ENCODE measurements at regions not wholly inside any gene's neighbourhood (a gene's known extent, or its start where the extent isn't known, plus 50 kb on each side); places are given as distances from the start of the nearest gene placed in this dataset.

DNA sequence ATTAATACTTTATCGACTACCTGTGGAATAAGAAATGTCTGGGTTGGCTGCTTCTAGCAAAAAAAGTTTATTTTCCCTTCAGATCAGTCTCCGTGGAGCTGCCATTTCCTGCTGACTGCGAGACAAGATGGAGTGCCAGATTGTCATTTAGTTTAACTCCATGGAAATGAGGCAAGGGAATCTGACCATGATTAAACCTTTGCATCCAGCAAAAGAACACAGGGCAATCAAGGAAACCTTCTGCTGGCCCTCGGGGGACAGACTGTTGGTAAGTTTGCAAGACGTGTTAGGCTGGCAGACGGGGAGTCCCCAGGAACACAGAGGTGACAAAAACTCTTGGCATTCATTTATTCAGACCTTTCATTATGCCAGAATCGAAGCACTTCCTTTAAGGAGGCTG is 52.2 kb upstream of the SPACA1 start:
- DNase-seq (ENCODE audit: low spot score) = no peak

DNA sequence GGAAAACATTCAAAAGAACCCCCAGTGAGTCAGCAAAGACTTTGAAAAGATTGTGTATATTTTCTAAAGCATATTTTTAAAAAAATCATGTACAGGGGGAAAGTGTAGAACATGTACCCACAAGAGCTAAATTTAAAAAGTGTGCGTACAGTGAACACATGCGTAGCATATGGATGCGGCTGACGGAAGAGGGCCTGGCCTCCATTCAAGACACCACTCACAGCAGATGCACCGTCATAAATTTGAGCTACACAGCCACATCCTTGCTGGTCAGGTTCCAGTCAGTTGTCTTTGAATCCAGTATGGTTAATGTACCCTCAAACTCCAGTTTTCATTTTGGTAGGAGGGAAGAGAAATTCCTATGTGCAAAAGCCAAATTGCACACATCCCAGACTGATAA is 54.3 kb upstream of the SPACA1 start:
- no peak for DNase-seq (ENCODE audit: low spot score)

DNA sequence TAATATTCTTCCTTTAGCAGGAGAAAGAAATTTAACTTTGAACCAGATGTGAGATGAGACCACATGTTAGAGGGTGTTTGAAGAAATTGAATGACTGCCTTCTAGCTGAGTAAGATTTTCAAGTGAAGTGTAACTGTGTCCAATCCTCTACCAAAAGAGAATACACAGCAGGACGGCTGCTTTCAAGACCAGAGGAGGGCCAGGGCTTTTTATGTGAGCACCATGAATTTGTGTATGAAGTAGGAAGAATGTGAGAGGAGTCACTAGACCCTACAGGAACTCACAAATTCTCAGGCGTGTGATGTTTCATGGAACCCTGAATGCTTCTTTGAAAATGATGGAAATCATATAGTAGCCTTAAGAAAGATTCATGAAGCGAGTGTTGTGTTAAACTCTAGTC is 56.8 kb upstream of the SPACA1 start:
- DNase-seq (ENCODE audit: low spot score) = no peak

DNA sequence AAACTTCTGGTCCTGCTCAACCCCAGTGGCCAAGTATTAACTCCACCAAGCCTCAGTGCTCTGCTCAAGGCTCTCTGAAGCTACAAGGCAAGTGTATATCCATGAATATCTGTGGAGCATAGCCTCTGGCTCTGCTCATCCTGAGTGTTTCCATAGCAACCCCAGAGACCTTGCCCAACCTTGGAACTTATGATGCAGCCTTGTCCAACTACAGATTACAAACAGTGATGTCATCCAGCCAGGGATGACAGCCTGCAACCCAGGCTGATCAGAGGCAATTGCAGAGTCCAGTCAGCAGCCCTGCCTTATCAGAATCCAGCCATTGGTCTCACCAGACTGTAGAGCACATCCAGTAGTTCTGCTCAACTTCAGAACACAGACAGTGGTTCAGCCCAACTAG is 65.5 kb upstream of the SPACA1 start:
- peak; percentile 19 for DNase-seq (ENCODE audit: low spot score)

DNA sequence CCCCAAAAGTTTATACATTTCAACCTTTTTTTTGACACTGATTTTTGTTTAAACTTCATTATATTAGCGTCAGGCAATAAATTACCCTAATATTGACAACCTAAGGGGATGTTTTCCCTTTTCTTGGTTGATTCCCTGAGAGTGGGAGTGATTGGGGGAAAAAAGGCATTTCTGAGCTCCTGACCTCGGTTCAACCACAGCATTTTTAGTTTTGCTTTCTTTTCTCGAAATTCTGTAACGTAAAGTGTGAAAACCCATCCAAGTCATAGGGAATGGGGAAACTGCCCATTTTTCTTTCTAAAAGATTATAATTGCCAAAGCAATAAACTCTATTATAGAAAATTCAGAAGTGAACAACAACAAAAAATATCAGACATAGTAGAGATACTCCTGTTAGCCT is 67.9 kb upstream of the SPACA1 start:
- DNase-seq (ENCODE audit: low spot score) = no peak

DNA sequence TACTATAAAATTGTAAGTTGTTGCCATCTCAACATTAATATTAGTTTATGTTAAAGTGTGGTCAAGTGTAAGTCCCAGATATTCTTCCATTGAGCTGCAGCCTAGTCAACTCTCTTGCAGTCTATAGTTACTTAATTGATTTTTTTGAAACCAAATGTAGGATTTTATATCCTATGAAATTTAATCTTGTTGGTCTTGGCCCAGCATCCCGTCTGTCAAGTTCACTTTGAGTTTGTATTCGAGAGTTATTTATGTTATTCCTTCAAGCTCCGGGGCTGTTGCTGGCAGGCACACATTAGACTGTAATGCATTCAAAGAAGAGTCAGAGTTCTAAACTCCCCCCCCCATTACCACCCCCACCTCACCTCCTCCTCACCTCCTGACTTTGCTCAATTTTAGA is 71.0 kb upstream of the SPACA1 start:
- DNase-seq (ENCODE audit: low spot score) = no peak

DNA sequence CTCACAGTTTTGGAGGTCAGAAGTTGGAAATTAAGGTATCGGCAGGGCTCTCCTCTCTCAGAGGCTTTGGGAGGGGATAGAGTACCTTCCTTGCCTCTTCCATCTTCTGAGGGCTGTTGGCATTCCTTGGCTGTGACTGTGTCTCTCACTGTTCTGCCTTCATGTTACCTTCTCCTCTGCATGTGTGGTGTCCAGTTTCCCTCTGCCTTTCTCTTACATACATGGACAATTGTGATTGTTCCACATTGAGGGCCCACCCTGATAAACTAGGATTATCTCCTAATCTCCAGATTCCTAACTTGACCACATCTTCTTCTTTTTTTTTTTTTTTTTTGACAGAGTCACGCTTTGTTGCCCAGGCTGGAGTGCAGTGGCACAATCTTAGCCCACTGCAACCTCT is 72.1 kb upstream of the SPACA1 start:
- DNase-seq (ENCODE audit: low spot score) = no peak

DNA sequence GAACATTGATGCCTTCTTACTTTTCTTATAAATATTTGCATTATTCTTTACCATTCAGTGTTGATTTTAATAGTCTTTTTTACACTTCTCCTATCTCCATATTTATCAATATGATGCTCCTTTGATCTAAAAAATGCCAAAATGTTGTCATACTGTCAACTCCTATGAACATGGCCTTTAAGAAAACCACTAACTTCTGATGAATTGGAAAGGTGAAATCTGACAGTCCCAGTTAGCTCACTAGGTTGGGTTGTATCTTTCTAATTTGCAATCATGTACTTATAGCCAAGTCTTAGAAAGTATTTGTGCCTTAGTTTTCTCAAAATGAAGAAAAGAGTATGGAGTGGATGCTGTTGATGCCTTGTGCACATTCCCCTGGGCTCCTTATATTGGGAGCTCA is 75.4 kb upstream of the SPACA1 start:
- DNase-seq (ENCODE audit: low spot score) = no peak

DNA sequence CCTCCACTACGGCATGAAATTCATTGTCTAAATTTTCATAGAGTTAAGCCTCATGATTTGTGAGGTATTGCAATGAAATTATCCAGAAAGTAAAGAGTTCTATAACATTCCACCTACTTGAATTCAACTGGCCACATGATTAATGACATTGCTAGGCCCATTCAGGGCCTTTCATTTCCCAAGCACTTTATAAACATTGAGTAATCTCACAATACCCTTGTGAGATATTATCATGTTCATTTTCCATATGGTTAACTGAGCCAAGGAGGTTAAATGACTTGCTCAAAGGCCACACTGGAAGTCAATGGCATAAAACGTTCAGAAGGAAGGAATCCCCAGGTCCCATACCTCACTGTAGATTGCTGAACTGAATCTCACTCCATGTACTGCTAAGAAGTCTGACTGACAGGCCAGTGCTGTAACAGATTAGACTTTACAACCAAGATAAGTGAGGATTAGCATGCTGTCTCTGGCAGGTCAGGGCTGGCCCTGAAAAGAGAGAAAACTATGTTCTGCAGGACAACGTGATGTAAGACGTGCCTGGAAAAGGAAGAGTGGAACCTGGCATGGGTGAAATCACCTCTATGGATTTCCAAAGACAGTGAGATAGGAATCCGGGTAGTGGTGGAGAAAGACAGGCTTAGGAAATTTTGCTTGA is 75.9 kb upstream of the SPACA1 start:
- no peak for DNase-seq (ENCODE audit: low spot score)

DNA sequence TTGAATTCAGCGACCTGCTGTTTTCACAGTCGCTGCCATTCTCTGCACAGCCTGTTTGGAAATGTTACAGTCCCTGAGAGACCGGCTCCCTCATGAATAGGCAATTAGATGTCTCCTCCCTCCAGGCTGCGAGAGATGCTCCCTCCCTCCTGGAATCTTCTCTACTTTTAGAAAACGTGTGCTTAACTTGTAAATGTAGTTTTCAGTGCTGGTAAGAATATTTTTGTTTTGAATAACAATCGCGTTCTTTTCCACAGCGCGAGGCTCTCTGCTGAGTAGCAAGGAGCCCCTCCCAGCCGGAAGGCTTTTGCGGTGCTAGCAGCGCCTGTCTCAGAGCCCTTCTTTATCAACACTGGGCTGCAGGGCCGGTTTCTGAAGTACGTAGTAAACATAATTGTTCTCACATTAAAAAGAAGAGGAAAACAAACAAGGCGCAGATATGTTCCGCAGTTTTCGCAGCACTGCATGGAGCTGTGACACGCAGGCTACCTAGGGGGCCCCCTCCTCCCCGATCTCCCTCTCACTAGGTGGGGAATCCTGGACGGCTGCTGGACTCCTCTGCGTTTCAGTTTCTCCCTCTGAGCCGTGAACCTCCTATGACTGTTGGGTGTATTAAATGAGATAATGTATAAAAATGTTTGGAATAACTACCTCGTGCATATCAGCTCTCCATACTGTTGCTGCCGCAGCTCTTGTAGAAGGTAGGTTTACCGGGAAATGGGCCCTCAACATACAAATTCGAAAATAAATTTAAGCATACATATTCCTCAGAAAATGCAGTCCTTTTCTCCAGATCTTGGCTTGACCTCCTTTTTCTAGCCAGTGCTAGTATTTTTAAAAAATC is 79.0 kb upstream of the SPACA1 start:
- DNase-seq (ENCODE audit: low spot score) = no peak

DNA sequence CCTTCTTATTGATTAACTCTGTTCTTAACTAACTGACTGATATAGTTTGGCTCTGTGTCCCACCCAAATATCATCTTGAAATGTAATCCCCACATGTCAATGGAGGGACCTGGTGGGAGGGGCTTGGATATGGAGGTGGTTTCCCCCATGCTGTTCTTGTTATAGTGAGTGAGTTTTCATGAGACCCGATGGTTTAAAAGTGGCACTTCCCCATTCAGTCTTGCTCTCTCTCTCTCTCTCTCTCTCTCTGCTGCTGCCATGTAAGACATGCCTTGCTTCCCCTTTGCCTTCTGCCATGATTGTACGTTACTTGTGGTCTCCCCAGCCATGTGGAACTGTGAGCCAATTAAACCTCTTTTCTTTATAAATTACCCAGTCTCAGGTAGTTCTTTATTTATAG is 81.8 kb upstream of the SPACA1 start:
- no peak for DNase-seq (ENCODE audit: low spot score)

DNA sequence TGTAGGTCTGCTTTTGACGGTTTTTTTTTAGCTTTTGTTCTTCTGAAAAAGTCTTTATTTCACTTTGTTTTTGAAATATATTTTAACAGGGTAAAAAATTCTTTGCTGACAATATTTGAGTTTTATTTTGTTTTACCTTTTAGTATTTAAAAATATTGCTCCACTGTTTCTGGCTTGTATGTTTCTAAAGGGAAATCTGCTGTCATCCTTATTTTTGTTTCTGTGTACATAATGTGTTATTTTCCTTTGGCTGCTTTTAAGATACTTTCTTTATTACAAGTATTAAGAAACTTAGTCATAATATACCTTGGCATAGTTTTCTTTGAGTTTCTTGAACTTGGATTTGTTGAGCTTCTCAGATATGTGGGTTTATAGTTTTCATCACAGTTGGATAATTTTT is 88.6 kb upstream of the SPACA1 start:
- DNase-seq (ENCODE audit: low spot score) = no peak

DNA sequence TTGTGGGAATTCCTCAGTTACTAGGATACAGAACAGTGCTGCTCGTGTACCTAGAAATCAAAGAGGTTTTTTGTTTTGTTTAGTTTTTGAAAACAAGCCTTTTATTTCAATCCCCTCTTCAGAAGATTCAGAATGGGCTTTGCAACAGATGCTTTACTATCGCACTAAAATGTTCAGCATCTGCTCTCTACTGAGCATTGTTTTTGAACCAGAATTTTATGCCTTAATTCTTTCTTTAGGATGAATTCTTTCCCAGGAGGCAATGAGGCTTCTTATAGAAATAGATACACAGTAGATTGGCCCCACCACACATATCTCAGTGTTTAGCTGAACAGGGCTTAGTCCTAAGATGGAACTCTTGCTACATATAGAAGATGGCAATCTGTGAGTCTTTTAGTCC is 95.9 kb upstream of the SPACA1 start:
- DNase-seq (ENCODE audit: low spot score) = no peak

DNA sequence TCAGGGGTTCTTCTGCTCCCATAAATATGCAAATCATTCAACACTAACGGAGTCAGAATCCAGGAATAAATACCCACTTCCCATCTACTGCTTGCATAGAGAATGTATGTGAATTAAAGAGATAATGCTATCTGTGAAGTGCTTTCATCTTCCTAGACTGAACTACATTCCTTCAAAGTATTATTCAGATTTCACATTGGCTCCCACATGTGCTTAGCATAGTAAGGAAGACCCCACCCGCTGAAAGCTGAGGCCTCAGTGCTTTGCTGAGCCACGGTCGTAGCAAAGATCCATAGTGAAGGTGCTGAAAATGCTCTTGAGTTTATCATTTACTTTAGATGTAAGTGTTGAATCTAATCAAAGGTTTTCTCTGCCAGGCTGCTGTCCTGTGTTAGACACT is 97.0 kb upstream of the SPACA1 start:
- DNase-seq (ENCODE audit: low spot score) = no peak

DNA sequence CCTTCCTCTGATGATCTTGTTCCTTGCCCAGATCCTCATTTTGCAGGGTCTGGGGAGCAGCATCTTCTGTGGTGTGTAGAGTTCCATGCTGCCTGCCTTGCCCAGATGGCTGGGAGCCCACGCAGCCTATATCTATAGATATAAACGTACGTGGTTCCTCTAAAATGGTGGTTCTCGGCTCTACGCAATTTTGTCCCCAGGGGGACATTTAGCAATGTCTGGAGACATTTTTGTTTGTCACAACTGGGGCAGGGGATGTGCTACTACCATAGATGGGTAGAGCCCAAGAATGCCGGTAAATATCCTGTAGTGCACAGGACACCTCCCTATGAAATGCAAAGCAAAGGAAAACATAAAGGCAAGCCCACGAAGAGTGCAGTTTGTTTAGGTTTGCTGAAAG is 98.4 kb upstream of the SPACA1 start:
- no peak for DNase-seq (ENCODE audit: low spot score)

DNA sequence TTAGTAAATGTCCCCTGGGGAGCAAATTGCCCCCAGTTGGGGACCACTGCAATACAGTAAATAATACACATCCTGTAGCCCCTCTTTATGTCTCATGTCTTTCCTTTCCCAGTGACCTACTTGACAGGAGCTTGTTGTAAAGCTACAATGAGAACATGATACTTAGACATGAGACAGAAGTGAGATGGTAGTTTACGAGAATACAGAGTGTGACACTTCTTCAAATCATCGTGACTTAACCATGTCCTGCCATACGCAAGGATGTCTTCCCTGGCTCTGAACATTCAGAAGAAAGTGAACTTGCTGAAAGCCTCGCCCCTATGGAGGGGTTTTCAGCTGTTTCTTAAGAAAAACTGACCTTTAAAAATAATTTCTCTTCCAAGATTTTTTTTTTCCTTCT is 101.0 kb upstream of the SPACA1 start:
- no peak for DNase-seq (ENCODE audit: low spot score)

DNA sequence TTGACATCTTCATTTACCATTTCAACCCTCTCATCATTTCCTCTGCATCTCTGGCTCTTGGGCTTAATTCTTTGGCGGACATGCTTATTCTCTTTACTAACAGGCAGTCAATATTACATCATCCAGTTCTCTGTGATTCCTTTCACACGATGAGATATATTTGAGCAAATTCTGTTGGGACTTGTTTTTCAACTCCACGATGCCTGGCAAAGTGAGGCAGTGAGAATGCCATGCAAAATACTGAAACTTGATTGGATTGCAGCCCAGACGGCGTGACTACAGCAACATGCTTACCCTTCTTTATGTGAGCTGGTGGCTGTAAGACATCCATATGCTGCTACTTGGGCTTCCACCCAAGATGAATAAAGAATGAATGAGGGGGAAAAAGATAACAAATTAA is 101.7 kb upstream of the SPACA1 start:
- DNase-seq (ENCODE audit: low spot score) = no peak

DNA sequence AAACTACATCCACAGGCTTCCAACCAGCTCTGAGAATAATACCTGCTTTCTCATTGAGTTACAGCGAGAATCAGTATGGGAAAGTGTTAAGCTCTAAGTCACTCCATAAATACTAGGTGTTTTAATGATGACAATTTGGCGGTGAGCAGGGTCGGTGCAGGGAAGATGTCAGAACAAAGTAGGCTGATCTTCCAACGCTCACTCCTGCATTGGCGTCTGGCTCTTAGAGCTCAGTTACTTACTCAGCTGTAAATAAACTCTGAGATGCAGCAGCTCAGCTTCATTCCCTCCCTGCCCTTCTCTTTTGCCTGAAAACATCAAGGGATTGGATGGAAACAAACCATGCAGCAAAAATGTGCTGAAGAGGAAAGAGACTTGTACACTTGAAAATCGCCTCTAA is 102.5 kb upstream of the SPACA1 start:
- DNase-seq (ENCODE audit: low spot score) = no peak

DNA sequence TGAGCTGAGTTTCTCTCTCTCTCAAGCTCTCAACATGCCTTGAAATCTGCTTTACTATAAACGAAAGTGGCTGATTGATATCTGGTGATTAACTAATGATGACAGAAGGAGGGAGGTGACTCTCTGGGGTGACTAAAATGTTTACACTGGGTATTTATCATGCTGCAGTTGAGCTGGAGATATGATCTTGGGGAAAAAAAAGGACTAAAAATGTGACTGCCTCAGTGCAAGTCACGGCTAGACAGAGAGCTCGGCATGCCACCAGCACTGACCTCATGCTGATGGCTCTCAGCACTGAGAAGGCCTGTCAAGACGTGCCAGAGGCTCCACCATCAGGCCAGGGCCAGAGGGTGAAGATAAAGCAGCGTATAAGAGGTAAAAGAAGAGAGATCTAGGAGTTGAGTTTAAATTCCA is 103.1 kb upstream of the SPACA1 start:
- DNase-seq (ENCODE audit: low spot score) = peak; percentile 63

DNA sequence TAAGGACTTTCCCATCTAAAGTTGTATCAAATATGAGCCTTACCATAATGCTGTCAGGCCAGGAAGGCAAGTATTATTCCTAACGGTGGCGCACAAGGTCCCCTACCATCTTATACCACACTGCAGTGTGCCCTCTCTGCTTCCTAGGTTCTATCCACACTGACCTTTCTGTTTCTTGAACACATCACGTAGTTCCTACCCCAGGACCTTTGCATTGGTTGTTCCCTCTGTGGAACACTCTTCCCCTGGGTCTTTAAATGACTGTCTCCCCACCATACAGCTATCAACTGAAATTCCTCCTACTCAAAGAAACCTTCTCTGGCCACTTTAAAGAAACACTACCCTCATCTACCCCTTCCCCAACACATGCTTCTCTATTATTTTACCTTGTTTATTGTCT is 104.5 kb upstream of the SPACA1 start:
- no peak for DNase-seq (ENCODE audit: low spot score)

DNA sequence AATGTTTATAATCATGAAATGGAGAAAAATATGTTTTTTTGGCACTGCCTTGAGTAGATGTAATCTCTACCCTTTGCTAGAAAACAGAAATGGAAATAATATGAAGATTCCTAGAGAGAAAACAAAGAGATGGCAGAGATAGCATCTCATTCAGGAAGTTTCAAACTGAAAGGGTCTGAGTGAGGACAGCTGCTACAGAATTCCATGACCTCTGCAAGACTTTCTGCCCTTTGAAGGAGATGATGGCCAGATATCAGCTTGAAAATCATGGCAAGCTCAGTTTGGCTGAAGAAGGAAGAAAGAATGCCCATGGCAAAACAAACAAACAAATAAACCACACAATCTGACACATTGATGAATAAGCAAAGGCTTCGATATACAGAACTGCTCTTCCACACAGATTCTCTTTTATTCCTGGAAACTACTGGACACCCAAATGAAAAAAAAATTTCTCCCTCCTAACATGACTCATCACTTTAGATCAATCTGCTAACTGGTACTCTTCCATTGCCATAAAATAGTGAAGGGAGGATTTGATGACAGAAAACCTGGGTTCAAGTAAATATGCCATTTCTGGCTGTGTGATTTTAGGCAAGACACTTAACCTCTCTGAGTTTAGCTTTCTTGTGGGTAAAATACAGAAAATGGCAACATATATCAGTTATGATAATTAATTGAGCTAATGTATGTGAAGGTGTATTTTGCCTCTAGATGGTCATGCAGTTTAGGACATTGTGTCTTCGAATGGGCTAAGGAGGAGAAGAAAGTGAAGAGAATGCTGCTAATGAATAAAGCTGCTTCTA is 105.9 kb upstream of the SPACA1 start:
- no peak for DNase-seq (ENCODE audit: low spot score)

DNA sequence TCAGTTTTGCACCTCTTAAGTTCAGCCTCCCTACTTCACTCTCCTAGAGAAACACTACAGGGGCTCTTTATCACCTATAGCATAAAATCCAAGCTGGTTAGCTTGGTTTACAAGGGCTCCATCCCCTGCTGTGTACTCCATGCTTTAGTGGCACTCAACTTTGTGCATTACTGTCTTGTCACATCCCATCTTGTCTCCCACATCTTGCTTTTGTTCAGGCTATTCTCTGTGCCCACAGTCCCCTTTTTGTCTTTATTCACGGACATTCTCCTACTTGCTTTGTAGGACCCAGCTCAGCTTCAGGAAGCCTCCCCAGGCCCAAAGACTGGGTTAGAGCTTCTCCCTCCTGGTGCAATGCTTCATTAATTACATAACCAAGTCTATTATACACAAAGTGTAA is 107.9 kb upstream of the SPACA1 start:
- DNase-seq (ENCODE audit: low spot score) = no peak

DNA sequence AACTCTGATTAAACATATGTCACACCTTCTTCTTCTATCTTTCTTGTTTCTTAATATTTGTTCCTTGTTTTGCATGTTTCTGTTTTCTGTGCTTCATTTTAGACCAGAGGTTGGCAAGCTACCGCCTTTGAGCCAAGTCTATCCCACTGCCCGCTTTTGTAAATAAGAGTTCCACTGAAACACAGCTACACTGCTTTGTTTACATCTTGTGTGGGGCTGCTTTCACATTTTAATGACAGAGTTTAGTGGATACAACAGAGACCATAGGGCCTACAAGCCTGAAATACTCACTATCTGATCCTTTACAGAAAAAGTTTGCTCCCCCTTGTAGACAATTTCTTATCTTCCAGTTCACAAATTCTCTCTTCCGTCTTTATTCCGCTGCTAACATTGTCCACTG is 109.4 kb upstream of the SPACA1 start:
- no peak for DNase-seq (ENCODE audit: low spot score)

All from RKO (cell line).